Chondrocyte (in vitro differentiated cells): ENCODE measurements at regions not wholly inside any gene's neighbourhood (a gene's known extent, or its start where the extent isn't known, plus 50 kb on each side); places are given as distances from the start of the nearest gene placed in this dataset.

Source experiments
- DNase-seq: peaks from one replicate; pipeline ENCODE4 v3.0.0; 2021; ENCODE audit warnings: mixed read lengths, low spot score
- H3K27ac Mint-ChIP-seq: one replicate; pipeline ENCODE4 v1.8.0; 2021; ENCODE audit warnings: mild to moderate bottlenecking, moderate library complexity, mixed read lengths; ENCODE audit not compliant: unreplicated experiment
- H3K27me3 Mint-ChIP-seq: 2 replicates; pipeline ENCODE4 v1.8.0; 2021; ENCODE audit warnings: low read depth, mixed read lengths
- H3K36me3 Mint-ChIP-seq: 2 replicates; pipeline ENCODE4 v1.8.0; 2021; ENCODE audit warnings: low read depth, mixed read lengths
- H3K4me1 Mint-ChIP-seq: 2 replicates; pipeline ENCODE4 v1.8.0; 2021; ENCODE audit warnings: low read depth, mild to moderate bottlenecking, mixed read lengths
- H3K4me3 Mint-ChIP-seq: one replicate; pipeline ENCODE4 v1.8.0; 2021; ENCODE audit warnings: mild to moderate bottlenecking, moderate library complexity, mixed read lengths; ENCODE audit not compliant: unreplicated experiment
- H3K9me3 Mint-ChIP-seq: 2 replicates; pipeline ENCODE4 v1.8.0; 2021; ENCODE audit warnings: low read depth, mixed read lengths
- TF ChIP-seq, protein P1 (sequence below): fragments of 200-600 bp; sonication (generic); IDR thresholded peaks from 2 replicates; pipeline ENCODE4 v1.5.0; 2021; ENCODE audit warnings: antibody characterized with exemption, mild to moderate bottlenecking, moderate library complexity

DNA sequence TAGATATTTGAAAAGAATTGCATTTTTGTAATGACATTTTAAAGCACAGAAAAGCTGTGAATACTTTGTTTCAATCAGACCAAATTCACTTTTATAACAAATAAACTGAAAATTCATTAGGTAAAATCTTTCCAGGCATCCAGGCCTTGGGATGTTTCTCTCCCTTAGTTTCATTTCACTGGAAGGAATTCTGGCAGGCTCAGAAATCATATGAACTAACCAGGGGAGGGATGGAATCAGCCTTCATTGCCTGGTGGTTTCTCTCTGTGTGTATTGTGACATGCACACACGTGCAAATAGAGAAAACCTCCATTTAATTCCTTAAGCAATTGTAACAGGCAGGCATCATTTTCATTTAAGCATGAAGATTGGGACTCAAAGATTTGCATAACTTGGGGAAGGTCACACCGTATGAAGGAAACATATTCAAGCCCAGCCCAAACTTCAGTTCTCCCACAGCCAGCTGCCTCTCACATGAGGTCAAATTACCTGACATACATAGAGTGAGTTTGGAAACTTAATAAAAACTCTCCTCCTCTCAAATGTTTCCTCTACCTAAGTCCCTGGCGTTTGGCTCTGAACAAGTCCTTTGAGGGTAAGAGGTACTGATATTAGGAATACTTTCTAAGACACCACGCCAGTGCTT lies 376.1 kb upstream of the MCTP2 start:
- TF ChIP-seq, protein P1, sequence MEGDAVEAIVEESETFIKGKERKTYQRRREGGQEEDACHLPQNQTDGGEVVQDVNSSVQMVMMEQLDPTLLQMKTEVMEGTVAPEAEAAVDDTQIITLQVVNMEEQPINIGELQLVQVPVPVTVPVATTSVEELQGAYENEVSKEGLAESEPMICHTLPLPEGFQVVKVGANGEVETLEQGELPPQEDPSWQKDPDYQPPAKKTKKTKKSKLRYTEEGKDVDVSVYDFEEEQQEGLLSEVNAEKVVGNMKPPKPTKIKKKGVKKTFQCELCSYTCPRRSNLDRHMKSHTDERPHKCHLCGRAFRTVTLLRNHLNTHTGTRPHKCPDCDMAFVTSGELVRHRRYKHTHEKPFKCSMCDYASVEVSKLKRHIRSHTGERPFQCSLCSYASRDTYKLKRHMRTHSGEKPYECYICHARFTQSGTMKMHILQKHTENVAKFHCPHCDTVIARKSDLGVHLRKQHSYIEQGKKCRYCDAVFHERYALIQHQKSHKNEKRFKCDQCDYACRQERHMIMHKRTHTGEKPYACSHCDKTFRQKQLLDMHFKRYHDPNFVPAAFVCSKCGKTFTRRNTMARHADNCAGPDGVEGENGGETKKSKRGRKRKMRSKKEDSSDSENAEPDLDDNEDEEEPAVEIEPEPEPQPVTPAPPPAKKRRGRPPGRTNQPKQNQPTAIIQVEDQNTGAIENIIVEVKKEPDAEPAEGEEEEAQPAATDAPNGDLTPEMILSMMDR, result no peak
- peaks cover 3% of the 10 kb centered on the region for H3K9me3 Mint-ChIP-seq
- no peak overlapping the region for H3K4me3 Mint-ChIP-seq
- H3K36me3 Mint-ChIP-seq, result no peaks in the 10 kb centered on the region
- H3K27ac Mint-ChIP-seq, result no peak overlapping the region
- H3K4me1 Mint-ChIP-seq, result no peaks in the 10 kb centered on the region
- DNase-seq, result no peak
- peaks cover 3% of the 10 kb centered on the region for H3K27me3 Mint-ChIP-seq

DNA sequence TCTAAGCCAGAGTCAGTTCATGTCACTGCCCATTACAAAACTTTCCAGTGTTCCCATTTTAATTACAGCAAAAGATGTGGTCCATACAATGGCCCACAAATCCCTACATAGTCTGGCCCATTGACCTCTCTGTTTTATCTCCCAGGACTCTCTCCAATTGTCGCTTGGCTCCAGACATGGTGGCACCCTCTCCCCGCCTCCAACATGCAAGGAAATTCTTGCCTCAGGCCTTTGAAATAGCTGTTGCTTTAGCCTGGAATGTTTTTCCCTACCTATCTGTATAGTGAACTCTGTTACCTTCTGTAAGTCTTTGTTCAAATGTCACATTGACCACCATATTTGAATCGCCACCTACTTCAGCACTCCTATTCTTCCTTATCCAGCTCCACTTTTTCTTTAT lies 377.3 kb upstream of the MCTP2 start:
- H3K27ac Mint-ChIP-seq, result no peak overlapping the region
- H3K4me3 Mint-ChIP-seq, result no peak overlapping the region
- peaks cover 3% of the 10 kb centered on the region for H3K9me3 Mint-ChIP-seq
- DNase-seq, result no peak
- peaks cover 3% of the 10 kb centered on the region for H3K27me3 Mint-ChIP-seq
- no peaks in the 10 kb centered on the region for H3K4me1 Mint-ChIP-seq
- no peaks in the 10 kb centered on the region for H3K36me3 Mint-ChIP-seq
- TF ChIP-seq, protein P1, result no peak

DNA sequence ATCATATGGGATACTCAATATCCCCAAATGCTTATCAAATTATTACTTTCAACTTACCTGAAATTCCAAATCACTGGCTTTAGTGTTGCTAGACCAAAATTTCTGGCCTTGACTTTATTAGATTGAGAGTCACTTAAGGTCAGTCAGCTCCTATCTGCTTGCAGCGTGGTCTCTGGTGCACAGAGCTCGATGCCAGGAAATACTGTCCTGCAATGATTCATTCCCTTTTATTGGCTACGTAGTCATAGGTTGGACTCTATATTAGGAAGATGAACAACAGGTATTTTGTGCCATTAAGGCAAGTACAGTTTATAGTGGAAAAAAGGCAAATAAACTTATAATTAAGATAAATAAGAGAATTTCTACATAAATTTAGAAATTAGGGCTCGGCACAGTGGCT lies 378.6 kb upstream of the MCTP2 start:
- H3K4me3 Mint-ChIP-seq, result no peak overlapping the region
- H3K27ac Mint-ChIP-seq, result no peak overlapping the region
- H3K4me1 Mint-ChIP-seq, result no peaks in the 10 kb centered on the region
- H3K27me3 Mint-ChIP-seq, result peaks cover 3% of the 10 kb centered on the region
- DNase-seq, result no peak
- TF ChIP-seq, protein P1, result no peak
- no peaks in the 10 kb centered on the region for H3K36me3 Mint-ChIP-seq
- H3K9me3 Mint-ChIP-seq, result peaks cover 3% of the 10 kb centered on the region

DNA sequence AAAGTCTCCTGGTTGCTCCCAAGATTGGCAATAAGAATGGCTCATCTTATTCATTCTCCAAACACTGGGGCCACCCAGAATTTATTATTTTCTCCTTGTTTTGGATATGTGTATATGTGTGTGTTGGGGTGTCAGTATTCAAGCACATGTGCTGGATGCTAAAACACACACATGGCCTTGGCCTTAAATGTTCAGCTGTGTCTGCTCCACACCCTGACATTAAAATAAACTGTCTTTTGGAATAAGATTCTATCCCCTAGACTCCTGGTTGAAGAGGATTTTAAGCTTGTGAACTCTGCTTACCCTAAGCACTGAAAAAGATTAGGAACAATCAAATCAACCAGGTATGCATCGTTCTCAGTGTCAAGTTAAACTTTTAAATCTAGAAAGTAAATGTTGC lies 382.9 kb upstream of the MCTP2 start:
- no peak overlapping the region for H3K4me3 Mint-ChIP-seq
- H3K27me3 Mint-ChIP-seq, result peaks cover 2% of the 10 kb centered on the region
- TF ChIP-seq, protein P1, result no peak
- no peak overlapping the region for H3K27ac Mint-ChIP-seq
- no peaks in the 10 kb centered on the region for H3K4me1 Mint-ChIP-seq
- peaks cover 3% of the 10 kb centered on the region for H3K9me3 Mint-ChIP-seq
- no peak for DNase-seq
- no peaks in the 10 kb centered on the region for H3K36me3 Mint-ChIP-seq

DNA sequence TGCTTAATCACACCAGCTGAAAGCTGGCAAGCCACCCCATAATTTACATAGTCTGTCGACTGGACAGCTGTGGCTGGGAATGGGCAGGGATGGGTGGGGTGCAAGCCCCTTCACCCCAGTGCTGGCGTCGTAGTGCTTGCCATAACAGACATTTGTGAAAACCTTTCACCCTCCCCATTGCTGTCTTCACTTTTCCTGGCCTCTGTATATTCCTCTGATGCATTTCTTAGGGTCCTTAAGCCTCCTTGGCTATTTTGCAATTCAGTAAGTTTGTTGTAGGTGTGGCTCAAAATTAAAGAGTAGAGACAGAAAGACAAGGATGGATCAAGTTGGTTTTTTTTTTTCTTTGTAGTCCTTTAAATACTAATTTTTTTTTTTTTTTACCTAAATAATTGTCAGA lies 383.3 kb upstream of the MCTP2 start:
- DNase-seq, result no peak
- Mint-ChIP-seq H3K27ac (no peak overlapping the region), H3K4me3 (no peak overlapping the region), H3K4me1 (no peaks in the 10 kb centered on the region), H3K36me3 (no peaks in the 10 kb centered on the region), H3K9me3 (peaks cover 3% of the 10 kb centered on the region), H3K27me3 (no peaks in the 10 kb centered on the region)
- TF ChIP-seq, protein P1, result no peak
